Endothelial cell of umbilical vein (primary cell): ENCODE measurements at regions not wholly inside any gene's neighbourhood (a gene's known extent, or its start where the extent isn't known, plus 50 kb on each side); places are given as distances from the start of the nearest gene placed in this dataset.
"Not testable (repeated sequence)": the region's sequence is repeated elsewhere in the genome, so short reads cannot be mapped to it uniquely, and the experiment has no call there.

Experiments
- BruUV-seq: library from RNA; stranded (reverse); fragments of 400-500 nt; replicated peaks from 2 replicates; lab custom pipeline; 2021; lab: Mats Ljungman, UMichigan
- CTCF ChIA-PET: fragments of 300-600, 350-600 bp; sonication (Branson Sonifier 250); formaldehyde crosslinking; loops from one replicate; lab custom pipeline; 2021; ENCODE audit warnings: antibody characterized with exemption, inconsistent platforms; lab: Charles Lee
- POLR2A ChIA-PET: fragments of 300-600, 350-600 bp; sonication (Branson Sonifier 250); formaldehyde crosslinking; loops from one replicate; lab custom pipeline; 2021; ENCODE audit warnings: antibody characterized with exemption, inconsistent platforms; lab: Charles Lee
- DNase-seq: peaks from one replicate; pipeline ENCODE4 v3.0.0-alpha.2; 2011; ENCODE audit warnings: low read depth, low spot score
- FAIRE-seq: peaks from 2 replicates; lab custom pipeline; 2011; peaks lifted over from hg19 to GRCh38; lab: Jason Lieb, UNC
- H2AFZ ChIP-seq: 2 replicates; pipeline ENCODE4 v1.6.0; 2012; ENCODE audit warnings: low read depth, low read length, control low read depth, inconsistent platforms
- H3K27ac ChIP-seq: 2 replicates; pipeline ENCODE4 v1.5.1; 2011; ENCODE audit warnings: low read depth, mild to moderate bottlenecking, control low read depth, low read length, moderate library complexity; ENCODE audit not compliant: insufficient read depth
- H3K27me3 ChIP-seq, 2 experiments: 2 replicates each; pipeline versions ENCODE4 v1.6.0 to v1.6.1; 2011; ENCODE audit warnings: low read length in 2 of 2, mixed read lengths in 1 of 2; ENCODE audit not compliant: control insufficient read depth in 2 of 2, insufficient read depth in 2 of 2
- H3K36me3 ChIP-seq, 2 experiments: 2 replicates in 1 of 2; 3 replicates in 1 of 2; pipeline ENCODE4 v1.5.1; 2011; ENCODE audit warnings: low read length in 2 of 2, mild to moderate bottlenecking in 1 of 2, moderate library complexity in 1 of 2; ENCODE audit not compliant: control insufficient read depth in 2 of 2, insufficient read depth in 2 of 2; ENCODE audit errors: extremely low read depth in 1 of 2
- H3K4me1 ChIP-seq: 3 replicates; pipeline ENCODE4 v1.5.1; 2011; ENCODE audit warnings: mild to moderate bottlenecking, low read length; ENCODE audit not compliant: control insufficient read depth, insufficient read depth; ENCODE audit errors: extremely low read depth
- H3K4me2 ChIP-seq: 2 replicates; pipeline ENCODE4 v1.6.1; 2011; ENCODE audit warnings: low read length, control low read depth, mixed read lengths; ENCODE audit not compliant: insufficient read depth
- H3K4me3 ChIP-seq, 3 experiments: fragments of 200-600 bp in 1 of 3; sonication (generic), shearing (Covaris generic) in 1 of 3; replicated peaks in 1 of 3; 2 replicates each; pipeline ENCODE4 v1.5.1; 2011 to 2016; ENCODE audit warnings: control low read depth in 3 of 3, low read length in 3 of 3, mild to moderate bottlenecking in 2 of 3, inconsistent platforms in 1 of 3, low read depth in 1 of 3, moderate library complexity in 1 of 3; ENCODE audit not compliant: insufficient read depth in 1 of 3
- H3K79me2 ChIP-seq: 2 replicates; pipeline ENCODE4 v1.6.0; 2012; ENCODE audit warnings: low read length, inconsistent platforms; ENCODE audit not compliant: control insufficient read depth, insufficient read depth
- H3K9ac ChIP-seq: replicated peaks from 2 replicates; pipeline ENCODE3; 2011; ENCODE audit warnings: low read length, control low read depth; ENCODE audit not compliant: insufficient read depth; ENCODE audit errors: extremely low read depth
- H3K9me1 ChIP-seq: replicated peaks from 3 replicates; pipeline ENCODE4 v1.6.0; 2011; ENCODE audit warnings: mild to moderate bottlenecking, low read length; ENCODE audit not compliant: control insufficient read depth, insufficient read depth; ENCODE audit errors: extremely low read depth
- H3K9me3 ChIP-seq: replicated peaks from 2 replicates; pipeline ENCODE4 v1.5.1; 2012; ENCODE audit warnings: low read length, inconsistent platforms; ENCODE audit not compliant: control insufficient read depth, insufficient read depth
- H4K20me1 ChIP-seq: replicated peaks from 2 replicates; pipeline ENCODE3; 2011; ENCODE audit warnings: mild to moderate bottlenecking, low read length; ENCODE audit not compliant: control insufficient read depth, insufficient read depth; ENCODE audit errors: extremely low read depth
- GATA2 ChIP-seq: IDR thresholded peaks from 2 replicates; pipeline ENCODE4 v1.7.0; 2011; ENCODE audit warnings: low read depth, mild to moderate bottlenecking, moderate library complexity, mixed read lengths, low read length; ENCODE audit not compliant: insufficient read length, insufficient read depth
- JUN ChIP-seq: IDR thresholded peaks from 2 replicates; pipeline ENCODE4 v1.6.1; 2011; ENCODE audit warnings: borderline replicate concordance, low read depth; ENCODE audit not compliant: insufficient read length, insufficient read depth
- POLR2A ChIP-seq: IDR thresholded peaks from 2 replicates; pipeline ENCODE4 v1.6.1; 2012; ENCODE audit warnings: low read depth, mild to moderate bottlenecking, control low read depth, low read length
- POLR2AphosphoS5 ChIP-seq: IDR thresholded peaks from 2 replicates; pipeline ENCODE4 v1.6.1; 2012; ENCODE audit warnings: low read depth, mild to moderate bottlenecking, control low read depth, low read length, moderate library complexity; ENCODE audit not compliant: insufficient read depth
- dilution Hi-C: fragments of 300-500 bp; cut with MboI; formaldehyde crosslinking; loops from one replicate; pipeline ENCODE4 v1.15.0; 2019; ENCODE audit warnings: low sequenced_read_pairs; ENCODE audit not compliant: extremely low pct_ligation_motif_present
- intact Hi-C: fragments of 100-400 bp; cut with micrococcal nuclease; formaldehyde crosslinking; loops from one replicate; pipeline ENCODE4 v1.10.0; 2022
- TF ChIP-seq, protein P1 (sequence below), 2 donors: IDR thresholded peaks; 1 replicate in 1 of 2; 2 replicates in 1 of 2; pipeline ENCODE4 v1.5.1; 2011; ENCODE audit warnings: low read length in 2 of 2, mild to moderate bottlenecking in 2 of 2, moderate library complexity in 2 of 2, control low read depth in 1 of 2, inconsistent platforms in 1 of 2, low read depth in 1 of 2; ENCODE audit not compliant: insufficient read depth in 1 of 2; ENCODE audit errors: extremely low read depth in 1 of 2

DNA sequence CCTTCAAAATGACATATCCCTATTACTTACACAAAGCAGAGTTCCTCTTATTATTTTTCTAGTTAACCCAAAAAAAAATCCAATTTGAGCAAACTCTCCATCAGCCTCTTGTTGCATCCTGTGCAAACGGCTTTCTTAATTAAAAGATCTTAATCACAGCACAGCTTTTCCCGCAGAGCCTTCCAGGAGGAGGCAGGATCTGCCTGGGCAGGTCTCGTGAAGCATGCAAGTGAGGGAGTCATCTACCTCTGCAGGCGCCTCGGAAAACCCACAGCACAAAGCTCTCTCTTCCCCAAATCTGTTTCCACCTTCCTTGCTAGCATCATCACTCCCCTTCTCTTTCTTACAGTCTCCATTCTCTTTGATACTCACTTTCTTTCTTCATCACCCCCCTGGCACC is 100.4 kb downstream of the EN1 start:
- no peak for FAIRE-seq
- H4K20me1 ChIP-seq, result no peaks in the 10 kb centered on the region
- no peak for DNase-seq
- no peaks in the 10 kb centered on the region for H3K9me1 ChIP-seq
- no peaks in the 10 kb centered on the region for H3K27me3 ChIP-seq
- no peaks in the 10 kb centered on the region for H3K79me2 ChIP-seq
- no TSS peak for BruUV-seq
- peaks cover 3% of the 10 kb centered on the region for H3K9me3 ChIP-seq
- dilution Hi-C loops, result no loop called here
- TF ChIP-seq POLR2A (no peak), GATA2 (no peak), POLR2AphosphoS5 (no peak), JUN (no peak)
- TF ChIP-seq, protein P1, sequence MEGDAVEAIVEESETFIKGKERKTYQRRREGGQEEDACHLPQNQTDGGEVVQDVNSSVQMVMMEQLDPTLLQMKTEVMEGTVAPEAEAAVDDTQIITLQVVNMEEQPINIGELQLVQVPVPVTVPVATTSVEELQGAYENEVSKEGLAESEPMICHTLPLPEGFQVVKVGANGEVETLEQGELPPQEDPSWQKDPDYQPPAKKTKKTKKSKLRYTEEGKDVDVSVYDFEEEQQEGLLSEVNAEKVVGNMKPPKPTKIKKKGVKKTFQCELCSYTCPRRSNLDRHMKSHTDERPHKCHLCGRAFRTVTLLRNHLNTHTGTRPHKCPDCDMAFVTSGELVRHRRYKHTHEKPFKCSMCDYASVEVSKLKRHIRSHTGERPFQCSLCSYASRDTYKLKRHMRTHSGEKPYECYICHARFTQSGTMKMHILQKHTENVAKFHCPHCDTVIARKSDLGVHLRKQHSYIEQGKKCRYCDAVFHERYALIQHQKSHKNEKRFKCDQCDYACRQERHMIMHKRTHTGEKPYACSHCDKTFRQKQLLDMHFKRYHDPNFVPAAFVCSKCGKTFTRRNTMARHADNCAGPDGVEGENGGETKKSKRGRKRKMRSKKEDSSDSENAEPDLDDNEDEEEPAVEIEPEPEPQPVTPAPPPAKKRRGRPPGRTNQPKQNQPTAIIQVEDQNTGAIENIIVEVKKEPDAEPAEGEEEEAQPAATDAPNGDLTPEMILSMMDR (IDR thresholded peaks at IDR 0.05; ENCODE audit: extremely low read depth in 1 of 2, insufficient read depth in 1 of 2, low read depth in 1 of 2, low read length in 2 of 2), result no peak
- CTCF ChIA-PET, result no interaction called here
- intact Hi-C loops, result no loop called here
- no peak overlapping the region for H3K27ac ChIP-seq
- H3K36me3 ChIP-seq, result no peaks in the 10 kb centered on the region
- H3K4me2 ChIP-seq, result no peak overlapping the region
- no peak overlapping the region for H3K9ac ChIP-seq
- no peaks in the 10 kb centered on the region for H3K4me1 ChIP-seq
- no peak overlapping the region for H3K4me3 ChIP-seq
- H2AFZ ChIP-seq, result no peak overlapping the region
- POLR2A ChIA-PET, result no interaction called here

DNA sequence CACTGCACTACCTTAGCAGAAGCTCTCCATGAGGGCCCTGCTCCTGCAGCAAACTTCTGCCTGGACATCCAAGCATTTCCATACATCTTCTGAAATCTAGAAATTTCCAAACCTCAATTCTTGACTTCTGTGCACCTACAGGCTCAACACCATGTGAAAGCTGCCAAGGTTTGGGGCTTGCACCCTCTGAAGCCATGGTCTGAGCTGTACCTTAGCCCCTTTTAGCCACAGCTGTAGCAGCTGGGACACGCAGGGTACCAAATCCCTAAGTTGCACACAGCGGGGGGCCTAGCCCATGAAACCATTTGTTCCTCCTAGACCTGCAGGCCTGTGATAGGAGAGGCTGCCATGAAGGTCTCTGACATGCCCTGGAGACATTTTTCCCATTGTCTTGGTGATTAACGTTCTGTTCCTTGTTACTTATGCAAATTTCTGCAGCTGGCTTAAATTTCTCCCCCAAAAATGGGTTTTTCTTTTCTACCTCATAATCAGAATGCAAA is 102.7 kb downstream of the EN1 start:
- CTCF ChIA-PET, H2AFZ ChIP-seq, H3K4me2 ChIP-seq, intact Hi-C loops, dilution Hi-C loops, FAIRE-seq, H3K36me3 ChIP-seq, H3K9me1 ChIP-seq, H3K27ac ChIP-seq, H3K4me1 ChIP-seq, H3K9ac ChIP-seq, H3K4me3 ChIP-seq, H3K9me3 ChIP-seq, H3K27me3 ChIP-seq, H4K20me1 ChIP-seq, BruUV-seq, H3K79me2 ChIP-seq, DNase-seq, POLR2A ChIA-PET: not testable (repeated sequence)
